Stimulated activated naive CD8-positive, alpha-beta T cell treated with anti-CD3 and anti-CD28 coated beads, Interleukin-15, amount 100 ng/mL, for 72 hours (primary cell): ENCODE measurements at regions not wholly inside any gene's neighbourhood (a gene's known extent, or its start where the extent isn't known, plus 50 kb on each side); places are given as distances from the start of the nearest gene placed in this dataset.

Experiments
- ATAC-seq: fragments of 150-1000 bp; cut with Tn5 transposase; 2 replicates; pipeline ENCODE4 v1.10.0; 2021; ENCODE audit warnings: mild to moderate bottlenecking, moderate library complexity
- DNase-seq, 2 donors: peaks; one replicate each; pipeline ENCODE4 v3.0.0; 2021 to 2022
- H3K27ac Mint-ChIP-seq, 2 donors: one replicate each; pipeline ENCODE4 v1.8.0; 2022; ENCODE audit warnings: mild to moderate bottlenecking in 2 of 2, mixed read lengths in 2 of 2, moderate library complexity in 2 of 2
- H3K27me3 Mint-ChIP-seq: one replicate; pipeline ENCODE4 v1.8.0; 2022; ENCODE audit warnings: mixed read lengths
- H3K4me1 Mint-ChIP-seq: one replicate; pipeline ENCODE4 v1.8.0; 2022; ENCODE audit warnings: mild to moderate bottlenecking, mixed read lengths
- H3K4me3 Mint-ChIP-seq, 2 donors: one replicate each; pipeline ENCODE4 v1.8.0; 2022; ENCODE audit warnings: mild to moderate bottlenecking in 2 of 2, mixed read lengths in 2 of 2, moderate library complexity in 1 of 2
- H3K9me3 Mint-ChIP-seq, 2 donors: one replicate each; pipeline ENCODE4 v1.8.0; 2022; ENCODE audit warnings: mixed read lengths in 2 of 2

- ATAC-seq (peak; percentile 100), DNase-seq (peak; percentile 43 to 76)
- H3K27ac Mint-ChIP-seq, result peak overlapping the region; percentile 45 to 91
- no peaks in the 10 kb centered on the region for H3K27me3 Mint-ChIP-seq
- peak overlapping the region; percentile 45 to 50 for H3K4me3 Mint-ChIP-seq
- H3K9me3 Mint-ChIP-seq, result peaks cover 0 to 6% of the 10 kb centered on the region in 2 donors
- peaks cover 46% of the 10 kb centered on the region for H3K4me1 Mint-ChIP-seq
Measured at GRCh38 chr9:16179566-16179965, 626.7 kb downstream of the CCDC171 start.

- H3K4me3 Mint-ChIP-seq, result peak overlapping the region in 1 of 2 donors; percentile 50
- no peak for DNase-seq
- ATAC-seq, result no peak
- peak overlapping the region; percentile 45 to 91 for H3K27ac Mint-ChIP-seq
- H3K9me3 Mint-ChIP-seq, result peaks cover 0 to 6% of the 10 kb centered on the region in 2 donors
- no peaks in the 10 kb centered on the region for H3K27me3 Mint-ChIP-seq
- H3K4me1 Mint-ChIP-seq, result peaks cover 49% of the 10 kb centered on the region
Measured at GRCh38 chr9:16180091-16180490, 627.2 kb downstream of the CCDC171 start.

- H3K4me3 Mint-ChIP-seq, result no peak overlapping the region
- no peak for DNase-seq
- no peak for ATAC-seq
- no peaks in the 10 kb centered on the region for H3K27me3 Mint-ChIP-seq
- H3K9me3 Mint-ChIP-seq, result peaks cover 0 to 6% of the 10 kb centered on the region in 2 donors
- H3K4me1 Mint-ChIP-seq, result peaks cover 49% of the 10 kb centered on the region
- no peak overlapping the region for H3K27ac Mint-ChIP-seq
Measured at GRCh38 chr9:16180546-16180945, 627.7 kb downstream of the CCDC171 start.

GRCh38 chr9:16181539-16181938 is 628.7 kb downstream of the CCDC171 start:
- DNase-seq, result no peak
- Mint-ChIP-seq H3K27ac (no peak overlapping the region), H3K4me3 (no peak overlapping the region), H3K27me3 (no peaks in the 10 kb centered on the region), H3K9me3 (peaks cover 0 to 6% of the 10 kb centered on the region in 2 donors), H3K4me1 (peaks cover 49% of the 10 kb centered on the region)
- ATAC-seq, result no peak

- H3K27me3 Mint-ChIP-seq, result no peaks in the 10 kb centered on the region
- peak overlapping the region in 1 of 2 donors; percentile 1 for H3K4me3 Mint-ChIP-seq
- H3K4me1 Mint-ChIP-seq, result peaks cover 49% of the 10 kb centered on the region
- no peak for DNase-seq
- H3K27ac Mint-ChIP-seq, result peak overlapping the region in 1 of 2 donors; percentile 44
- peaks cover 0 to 6% of the 10 kb centered on the region in 2 donors for H3K9me3 Mint-ChIP-seq
- ATAC-seq, result no peak
Measured at GRCh38 chr9:16182784-16183183, 629.9 kb downstream of the CCDC171 start.

- Mint-ChIP-seq H3K27me3 (no peaks in the 10 kb centered on the region), H3K4me3 (peak overlapping the region in 1 of 2 donors; percentile 69), H3K27ac (no peak overlapping the region), H3K9me3 (peaks cover 9 to 16% of the 10 kb centered on the region in 2 donors), H3K4me1 (peaks cover 36% of the 10 kb centered on the region)
- DNase-seq (peak in 1 of 2 donors; percentile 22), ATAC-seq (peak; percentile 61)
Measured at GRCh38 chr9:16184964-16185646, 632.3 kb downstream of the CCDC171 start.

GRCh38 chr9:16191191-16191590 is 638.3 kb downstream of the CCDC171 start:
- H3K27ac Mint-ChIP-seq, result no peak overlapping the region
- no peaks in the 10 kb centered on the region for H3K27me3 Mint-ChIP-seq
- no peak for ATAC-seq

GRCh38 chr9:16191691-16192402 is 639.0 kb downstream of the CCDC171 start:
- Mint-ChIP-seq H3K27ac (no peak overlapping the region), H3K4me1 (peaks cover 6% of the 10 kb centered on the region), H3K27me3 (no peaks in the 10 kb centered on the region), H3K9me3 (peaks cover 9% of the 10 kb centered on the region in 2 donors), H3K4me3 (peak overlapping the region; percentile 18 to 65)
- peak; percentile 62 to 63 for DNase-seq
- peak; percentile 93 for ATAC-seq

More at GRCh38 chr9:16191191-16191590, 638.3 kb downstream of the CCDC171 start:
- H3K4me1 Mint-ChIP-seq, result peaks cover 6% of the 10 kb centered on the region
- H3K4me3 Mint-ChIP-seq, result no peak overlapping the region
- no peak for DNase-seq
- H3K9me3 Mint-ChIP-seq, result peaks cover 9% of the 10 kb centered on the region in 2 donors

- peaks cover 9% of the 10 kb centered on the region in 2 donors for H3K9me3 Mint-ChIP-seq
- peaks cover 2% of the 10 kb centered on the region for H3K27me3 Mint-ChIP-seq
- H3K4me3 Mint-ChIP-seq, result peak overlapping the region; percentile 18 to 65
- no peak overlapping the region for H3K27ac Mint-ChIP-seq
- H3K4me1 Mint-ChIP-seq, result peaks cover 6% of the 10 kb centered on the region
- no peak for DNase-seq
- no peak for ATAC-seq
Measured at GRCh38 chr9:16192403-16193017, 639.7 kb downstream of the CCDC171 start.

GRCh38 chr9:16193066-16193465 is 640.2 kb downstream of the CCDC171 start:
- peaks cover 6% of the 10 kb centered on the region for H3K4me1 Mint-ChIP-seq
- ATAC-seq (no peak), DNase-seq (no peak)
- H3K9me3 Mint-ChIP-seq, result peaks cover 9% of the 10 kb centered on the region in 2 donors
- peaks cover 6% of the 10 kb centered on the region for H3K27me3 Mint-ChIP-seq
- no peak overlapping the region for H3K27ac Mint-ChIP-seq
- no peak overlapping the region for H3K4me3 Mint-ChIP-seq

- Mint-ChIP-seq H3K27ac (no peak overlapping the region), H3K9me3 (no peaks in the 10 kb centered on the region), H3K27me3 (peaks cover 12% of the 10 kb centered on the region), H3K4me1 (peaks cover 6% of the 10 kb centered on the region), H3K4me3 (no peak overlapping the region)
- no peak for ATAC-seq
- no peak for DNase-seq
Measured at GRCh38 chr9:16196206-16196605, 643.4 kb downstream of the CCDC171 start.

- no peak for DNase-seq
- Mint-ChIP-seq H3K27me3 (peaks cover 16% of the 10 kb centered on the region), H3K4me3 (no peak overlapping the region), H3K9me3 (no peaks in the 10 kb centered on the region), H3K4me1 (peaks cover 4% of the 10 kb centered on the region), H3K27ac (no peak overlapping the region)
- no peak for ATAC-seq
Measured at GRCh38 chr9:16197578-16198370, 644.9 kb downstream of the CCDC171 start.

- H3K27me3 Mint-ChIP-seq, result peaks cover 16% of the 10 kb centered on the region
- ATAC-seq (no peak), DNase-seq (no peak)
- peaks cover 4% of the 10 kb centered on the region for H3K4me1 Mint-ChIP-seq
- no peak overlapping the region for H3K4me3 Mint-ChIP-seq
- no peak overlapping the region for H3K27ac Mint-ChIP-seq
- H3K9me3 Mint-ChIP-seq, result no peaks in the 10 kb centered on the region
Measured at GRCh38 chr9:16198996-16199395, 646.2 kb downstream of the CCDC171 start.

GRCh38 chr9:16202221-16202620 is 649.4 kb downstream of the CCDC171 start:
- ATAC-seq (no peak), DNase-seq (no peak)
- H3K4me1 Mint-ChIP-seq, result peaks cover 9% of the 10 kb centered on the region

More at GRCh38 chr9:16202221-16202620, 649.4 kb downstream of the CCDC171 start:
- peaks cover 0 to 4% of the 10 kb centered on the region in 2 donors for H3K9me3 Mint-ChIP-seq
- H3K4me3 Mint-ChIP-seq, result no peak overlapping the region
- H3K27ac Mint-ChIP-seq, result peak overlapping the region in 1 of 2 donors; percentile 62
- H3K27me3 Mint-ChIP-seq, result peaks cover 16% of the 10 kb centered on the region
